GM21528 (cell line): ENCODE measurements at regions not wholly inside any gene's neighbourhood (a gene's known extent, or its start where the extent isn't known, plus 50 kb on each side); places are given as distances from the start of the nearest gene placed in this dataset.

Source experiments
- ATAC-seq: cut with Tn5 transposase; IDR thresholded peaks from one replicate; pipeline ENCODE4 v1.9.1; 2021; ENCODE audit warnings: mild to moderate bottlenecking, moderate library complexity; ENCODE audit not compliant: unreplicated experiment, low FRiP score

- ATAC-seq: no peak
Observed at GRCh38 chr4:18291981-18292380, 270.4 kb upstream of the LCORL start.

GRCh38 chr4:18291256-18291655 is 269.7 kb upstream of the LCORL start:
- ATAC-seq: no peak

- no peak for ATAC-seq
Observed at GRCh38 chr4:18285357-18285756, 263.8 kb upstream of the LCORL start.

GRCh38 chr4:18278244-18278643 is 256.7 kb upstream of the LCORL start:
- no peak for ATAC-seq

- no peak for ATAC-seq
Observed at GRCh38 chr4:18262832-18263231, 241.3 kb upstream of the LCORL start.

- ATAC-seq: no peak
Observed at GRCh38 chr4:18252052-18252451, 230.5 kb upstream of the LCORL start.

- ATAC-seq: no peak
Observed at GRCh38 chr4:18250564-18250963, 229.0 kb upstream of the LCORL start.

GRCh38 chr4:18248611-18249010 is 227.1 kb upstream of the LCORL start:
- ATAC-seq: no peak

- no peak for ATAC-seq
Observed at GRCh38 chr4:18247189-18247588, 225.6 kb upstream of the LCORL start.

GRCh38 chr4:18242919-18243693 is 221.6 kb upstream of the LCORL start:
- ATAC-seq: no peak

GRCh38 chr4:18241727-18242126 is 220.2 kb upstream of the LCORL start:
- no peak for ATAC-seq

GRCh38 chr4:18234108-18234507 is 212.6 kb upstream of the LCORL start:
- no peak for ATAC-seq

GRCh38 chr4:18231726-18232125 is 210.2 kb upstream of the LCORL start:
- ATAC-seq: no peak

- ATAC-seq: no peak
Observed at GRCh38 chr4:18227880-18228279, 206.3 kb upstream of the LCORL start.

GRCh38 chr4:18214411-18215055 is 193.0 kb upstream of the LCORL start:
- ATAC-seq: peak; percentile 48

- ATAC-seq: no peak
Observed at GRCh38 chr4:18213576-18214198, 192.1 kb upstream of the LCORL start.

GRCh38 chr4:18209448-18209847 is 187.9 kb upstream of the LCORL start:
- no peak for ATAC-seq

- ATAC-seq: no peak
Observed at GRCh38 chr4:18203966-18204365, 182.4 kb upstream of the LCORL start.

- ATAC-seq: no peak
Observed at GRCh38 chr4:18202486-18202885, 180.9 kb upstream of the LCORL start.

- no peak for ATAC-seq
Observed at GRCh38 chr4:18201885-18202284, 180.3 kb upstream of the LCORL start.

GRCh38 chr4:18198653-18199052 is 177.1 kb upstream of the LCORL start:
- ATAC-seq: no peak

- no peak for ATAC-seq
Observed at GRCh38 chr4:18197467-18197866, 175.9 kb upstream of the LCORL start.
